AG09309 (cell line): ENCODE measurements at regions not wholly inside any gene's neighbourhood (a gene's known extent, or its start where the extent isn't known, plus 50 kb on each side); places are given as distances from the start of the nearest gene placed in this dataset.

Experiments
- DNase-seq: peaks from one replicate; pipeline ENCODE4 v3.0.0-alpha.2; 2010; ENCODE audit warnings: low read depth
- H3K4me3 ChIP-seq: 2 replicates; pipeline ENCODE4 v1.5.1; 2011; ENCODE audit warnings: mild to moderate bottlenecking, low read depth, low read length, moderate library complexity; ENCODE audit not compliant: control insufficient read depth
- CTCF ChIP-seq: IDR thresholded peaks from 2 replicates; pipeline ENCODE4 v1.5.1; 2011; ENCODE audit warnings: mild to moderate bottlenecking, low read depth, low read length, inconsistent platforms; ENCODE audit not compliant: insufficient read depth, control insufficient read depth; ENCODE audit errors: missing control alignments

- DNase-seq, result no peak
- no peak overlapping the region for H3K4me3 ChIP-seq
- TF ChIP-seq CTCF, result no peak
Observed at GRCh38 chr2:14272396-14273075, 360.0 kb upstream of the LRATD1 start.

DNA sequence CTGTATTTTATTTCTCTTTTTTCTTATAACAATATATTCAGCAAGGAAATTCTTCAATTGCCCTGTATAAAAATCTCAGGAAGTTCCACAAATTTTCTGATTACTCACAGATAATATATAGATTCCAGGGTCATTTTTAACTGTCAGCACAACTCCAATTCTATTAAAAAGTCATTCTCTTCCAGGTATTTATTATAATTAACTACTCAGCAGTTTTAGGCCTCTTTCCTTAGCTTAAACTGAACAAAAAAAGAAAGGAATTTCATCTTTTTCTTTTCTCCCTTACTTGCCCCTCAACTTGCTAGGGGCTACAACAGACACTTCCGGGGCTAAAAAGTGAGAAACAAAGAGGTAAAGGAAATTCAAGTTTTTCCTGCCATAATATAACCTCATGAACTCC, 358.9 kb upstream of the LRATD1 start:
- DNase-seq, result no peak
- TF ChIP-seq CTCF, result no peak
- no peak overlapping the region for H3K4me3 ChIP-seq

DNA sequence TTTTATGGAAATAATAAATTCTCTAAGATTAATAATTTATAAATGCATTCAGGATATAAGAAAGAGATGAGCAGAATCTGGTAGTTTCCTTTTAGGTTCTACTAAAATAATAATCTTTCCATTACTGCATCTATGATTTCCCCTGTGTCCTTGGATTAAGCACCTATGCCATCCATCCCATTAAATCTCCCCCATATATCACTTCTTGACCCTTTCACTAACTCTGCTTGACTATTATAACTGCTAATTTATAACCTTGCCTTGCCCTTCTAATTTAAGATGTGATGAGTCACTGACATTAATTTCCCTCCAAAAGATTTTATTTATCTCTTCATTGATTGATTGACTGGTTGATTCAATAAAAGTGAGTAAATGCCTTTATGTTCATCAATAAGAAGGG, 348.3 kb upstream of the LRATD1 start:
- DNase-seq, result no peak
- TF ChIP-seq CTCF, result no peak
- no peak overlapping the region for H3K4me3 ChIP-seq

DNA sequence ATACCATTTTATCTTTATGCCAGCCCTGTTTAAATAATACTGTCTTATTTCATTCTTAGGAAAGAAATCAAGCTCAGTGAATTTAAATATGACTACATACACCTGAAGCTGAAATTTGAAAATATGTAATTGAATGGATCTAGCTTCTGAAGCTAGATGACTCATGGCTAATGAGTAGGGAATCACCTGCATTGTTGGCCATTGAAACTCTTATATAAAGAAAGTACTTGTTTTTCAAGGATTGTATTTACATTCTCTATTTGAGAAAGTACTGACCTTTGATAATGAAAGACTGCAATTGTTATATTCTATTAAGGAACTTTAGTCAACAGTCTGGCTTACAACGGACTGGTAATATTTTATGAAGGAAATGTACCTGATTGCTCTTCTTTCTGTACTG, 346.7 kb upstream of the LRATD1 start:
- H3K4me3 ChIP-seq, result no peak overlapping the region
- DNase-seq, result no peak
- TF ChIP-seq CTCF, result no peak

DNA sequence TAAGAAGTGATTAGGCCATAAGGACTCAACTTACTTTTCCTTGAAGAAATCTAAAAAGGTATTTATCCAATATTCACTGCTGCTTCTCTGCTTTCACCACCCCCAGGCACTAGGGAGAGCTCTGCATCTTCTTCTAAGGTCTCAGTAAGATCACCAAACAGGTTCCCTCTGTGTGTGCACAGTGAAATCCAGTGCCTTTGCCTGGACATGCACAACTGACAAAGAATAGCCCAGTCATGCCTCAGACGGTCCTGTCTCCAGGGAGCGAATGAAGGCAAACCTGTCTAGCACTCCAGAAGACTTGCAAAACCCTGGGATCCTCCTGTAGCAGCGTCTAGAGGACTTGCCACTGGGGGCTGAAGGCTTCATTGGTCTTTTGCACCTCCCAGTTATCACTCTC, 344.5 kb upstream of the LRATD1 start:
- TF ChIP-seq CTCF, result no peak
- DNase-seq, result no peak

GRCh38 chr2:14292964-14293363, 339.6 kb upstream of the LRATD1 start:
- H3K4me3 ChIP-seq, result no peak overlapping the region
- no peak for DNase-seq
- no peak for TF ChIP-seq CTCF

More for the DNA sequence above, 344.5 kb upstream of the LRATD1 start:
- H3K4me3 ChIP-seq, result no peak overlapping the region
